Neural progenitor cell (in vitro differentiated cells): ENCODE measurements at regions not wholly inside any gene's neighbourhood (a gene's known extent, or its start where the extent isn't known, plus 50 kb on each side); places are given as distances from the start of the nearest gene placed in this dataset.
"Not testable (repeated sequence)": the region's sequence is repeated elsewhere in the genome, so short reads cannot be mapped to it uniquely, and the experiment has no call there.

Experiments used
- CTCF ChIP-seq: fragments of 200-600 bp; sonication (generic); IDR thresholded peaks from 2 replicates; pipeline ENCODE4 v1.5.1; 2017; ENCODE audit warnings: antibody characterized with exemption, mild to moderate bottlenecking
- EZH2phosphoT487 ChIP-seq: fragments of 200-600 bp; sonication (generic); IDR thresholded peaks from 2 replicates; pipeline ENCODE4 v1.6.1; 2017; ENCODE audit warnings: antibody characterized with exemption

- TF ChIP-seq EZH2phosphoT487, CTCF: not testable (repeated sequence)
Observed at GRCh38 chr13:50503212-50503611, 340.3 kb downstream of the DLEU7 start.
